Endodermal cell (in vitro differentiated cells): ENCODE measurements at regions not wholly inside any gene's neighbourhood (a gene's known extent, or its start where the extent isn't known, plus 50 kb on each side); places are given as distances from the start of the nearest gene placed in this dataset.
"Not testable (repeated sequence)": the region's sequence is repeated elsewhere in the genome, so short reads cannot be mapped to it uniquely, and the experiment has no call there.

ENCODE experiments used
- DNase-seq: peaks from one replicate; pipeline ENCODE4 v3.0.0-alpha.2; 2017
- H3K27ac ChIP-seq: 2 replicates; pipeline ENCODE4 v1.5.1; 2013; ENCODE audit warnings: mild to moderate bottlenecking, low read depth, low read length, moderate library complexity
- H3K27me3 ChIP-seq: 2 replicates; pipeline ENCODE4 v1.6.1; 2013; ENCODE audit warnings: mild to moderate bottlenecking, low read length, moderate library complexity; ENCODE audit not compliant: insufficient read depth, control insufficient read depth, poor library complexity, severe bottlenecking
- H3K36me3 ChIP-seq: 2 replicates; pipeline ENCODE4 v1.7.0; 2013; ENCODE audit warnings: mild to moderate bottlenecking, low read length, moderate library complexity; ENCODE audit not compliant: control insufficient read depth, insufficient read depth
- H3K4me1 ChIP-seq: one replicate; pipeline ENCODE4 v1.7.0; 2013; ENCODE audit warnings: low read length; ENCODE audit not compliant: control insufficient read depth, insufficient read depth
- H3K4me3 ChIP-seq: 2 replicates; pipeline ENCODE4 v1.5.1; 2013; ENCODE audit warnings: mild to moderate bottlenecking, low read length, moderate library complexity
- H3K9ac ChIP-seq: 2 replicates; pipeline ENCODE4 v1.6.1; 2013; ENCODE audit warnings: mild to moderate bottlenecking, low read length, moderate library complexity; ENCODE audit not compliant: poor library complexity, severe bottlenecking; ENCODE audit errors: extremely low read depth
- H3K9me3 ChIP-seq: 2 replicates; pipeline ENCODE4 v1.6.1; 2013; ENCODE audit warnings: mild to moderate bottlenecking, low read length, moderate library complexity; ENCODE audit not compliant: control insufficient read depth
- H3K27ac Mint-ChIP-seq: 2 replicates; pipeline ENCODE4 v1.8.0; 2020; ENCODE audit warnings: mixed read lengths
- H3K27me3 Mint-ChIP-seq: 2 replicates; pipeline ENCODE4 v1.8.0; 2021; ENCODE audit warnings: mild to moderate bottlenecking, mixed read lengths; ENCODE audit not compliant: insufficient read depth
- H3K36me3 Mint-ChIP-seq: 2 replicates; pipeline ENCODE4 v1.8.0; 2020; ENCODE audit warnings: low read depth, mixed read lengths
- H3K4me1 Mint-ChIP-seq: 2 replicates; pipeline ENCODE4 v1.8.0; 2020; ENCODE audit warnings: mixed read lengths
- H3K4me3 Mint-ChIP-seq: 2 replicates; pipeline ENCODE4 v1.8.0; 2020; ENCODE audit warnings: mild to moderate bottlenecking, moderate library complexity, mixed read lengths
- H3K9me3 Mint-ChIP-seq: 2 replicates; pipeline ENCODE4 v1.8.0; 2020; ENCODE audit warnings: mild to moderate bottlenecking, mixed read lengths
- WGBS, 2 experiments: methylation state at CpG; one replicate each; pipeline versions ENCODE4 v1.1.5 to v1.1.7; 2013; ENCODE audit warnings: missing lambda C conversion rate in 2 of 2, mixed read lengths in 1 of 2; ENCODE audit not compliant: insufficient coverage in 1 of 2, insufficient read length in 1 of 2; 5-methylcytosine and 5-hydroxymethylcytosine counted together
- TF ChIP-seq, protein P1 (sequence below): fragments of 200-600 bp; sonication (generic); conservative IDR thresholded peaks from 2 replicates; pipeline ENCODE4 v1.5.0; 2021; ENCODE audit warnings: antibody characterized with exemption, mild to moderate bottlenecking

- Mint-ChIP-seq H3K27ac (no peak overlapping the region), H3K36me3 (no peaks in the 10 kb centered on the region), H3K9me3 (no peaks in the 10 kb centered on the region), H3K4me1 (no peaks in the 10 kb centered on the region), H3K27me3 (no peaks in the 10 kb centered on the region), H3K4me3 (no peak overlapping the region)
- Histone ChIP-seq H3K9me3 (no peaks in the 10 kb centered on the region), H3K27me3 (no peaks in the 10 kb centered on the region), H3K36me3 (no peaks in the 10 kb centered on the region), H3K4me1 (no peaks in the 10 kb centered on the region), H3K4me3 (no peak overlapping the region), H3K9ac (no peak overlapping the region), H3K27ac (no peak overlapping the region)
- 89 to 91% methylated on average over 6 to 12 of the region's 12 CpGs for WGBS, 2 experiments
- no peak for DNase-seq
- TF ChIP-seq, protein P1, sequence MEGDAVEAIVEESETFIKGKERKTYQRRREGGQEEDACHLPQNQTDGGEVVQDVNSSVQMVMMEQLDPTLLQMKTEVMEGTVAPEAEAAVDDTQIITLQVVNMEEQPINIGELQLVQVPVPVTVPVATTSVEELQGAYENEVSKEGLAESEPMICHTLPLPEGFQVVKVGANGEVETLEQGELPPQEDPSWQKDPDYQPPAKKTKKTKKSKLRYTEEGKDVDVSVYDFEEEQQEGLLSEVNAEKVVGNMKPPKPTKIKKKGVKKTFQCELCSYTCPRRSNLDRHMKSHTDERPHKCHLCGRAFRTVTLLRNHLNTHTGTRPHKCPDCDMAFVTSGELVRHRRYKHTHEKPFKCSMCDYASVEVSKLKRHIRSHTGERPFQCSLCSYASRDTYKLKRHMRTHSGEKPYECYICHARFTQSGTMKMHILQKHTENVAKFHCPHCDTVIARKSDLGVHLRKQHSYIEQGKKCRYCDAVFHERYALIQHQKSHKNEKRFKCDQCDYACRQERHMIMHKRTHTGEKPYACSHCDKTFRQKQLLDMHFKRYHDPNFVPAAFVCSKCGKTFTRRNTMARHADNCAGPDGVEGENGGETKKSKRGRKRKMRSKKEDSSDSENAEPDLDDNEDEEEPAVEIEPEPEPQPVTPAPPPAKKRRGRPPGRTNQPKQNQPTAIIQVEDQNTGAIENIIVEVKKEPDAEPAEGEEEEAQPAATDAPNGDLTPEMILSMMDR: no peak
Measured at GRCh38 chr1:235052067-235053008, 76.3 kb downstream of the TOMM20 start.

DNA sequence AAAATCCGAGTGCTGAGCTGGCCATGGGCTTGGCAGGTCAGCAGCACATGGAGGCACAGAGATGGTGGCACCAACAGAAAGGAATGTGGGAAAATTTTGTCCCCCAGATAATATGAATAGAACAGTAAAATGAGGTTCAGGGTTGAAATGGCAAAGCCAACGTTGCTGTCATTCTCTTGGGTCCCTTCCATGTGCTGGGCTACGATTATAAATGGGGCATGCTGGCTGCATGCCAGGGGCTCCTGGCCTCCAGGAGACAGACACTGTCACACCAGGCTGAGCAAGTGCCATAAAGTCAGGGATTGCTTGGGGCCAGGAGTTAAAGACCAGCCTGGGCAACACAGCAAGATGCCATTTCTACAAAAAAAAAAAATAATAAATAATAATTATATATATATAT lies 77.1 kb downstream of the TOMM20 start:
- 70 to 83% methylated on average over 2 to 3 of the region's 3 CpGs for WGBS, 2 experiments
- Histone ChIP-seq H3K9ac (no peak overlapping the region), H3K27ac (no peak overlapping the region), H3K27me3 (no peaks in the 10 kb centered on the region), H3K36me3 (no peaks in the 10 kb centered on the region), H3K4me3 (no peak overlapping the region), H3K9me3 (no peaks in the 10 kb centered on the region), H3K4me1 (no peaks in the 10 kb centered on the region)
- no peak for DNase-seq
- Mint-ChIP-seq H3K4me1 (no peaks in the 10 kb centered on the region), H3K36me3 (no peaks in the 10 kb centered on the region), H3K27me3 (no peaks in the 10 kb centered on the region), H3K9me3 (no peaks in the 10 kb centered on the region), H3K4me3 (no peak overlapping the region), H3K27ac (no peak overlapping the region)
- TF ChIP-seq, protein P1: no peak

DNA sequence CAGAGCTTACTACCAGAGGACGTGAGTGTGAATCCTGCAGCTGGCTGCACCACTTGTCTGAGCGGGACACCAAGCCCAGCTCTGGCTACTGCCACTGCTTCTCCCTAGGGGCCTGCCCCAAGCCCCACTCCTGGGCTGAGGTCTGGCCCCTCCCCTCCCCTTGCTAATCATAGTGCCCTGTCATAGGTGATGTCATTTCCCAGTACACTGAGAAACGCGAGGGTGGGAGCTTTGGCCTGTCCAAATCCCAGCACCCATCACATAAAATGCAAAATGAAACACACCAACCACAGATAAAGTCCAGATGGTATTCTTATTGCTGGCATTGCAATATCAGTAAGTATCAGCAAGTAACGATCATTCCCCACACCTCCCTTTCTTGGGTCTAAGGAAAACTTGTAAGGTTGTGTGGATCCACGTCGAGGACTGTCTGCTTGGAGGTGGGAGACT lies 77.7 kb downstream of the TOMM20 start:
- DNase-seq: no peak
- Histone ChIP-seq H3K27me3 (no peaks in the 10 kb centered on the region), H3K9ac (no peak overlapping the region), H3K9me3 (no peaks in the 10 kb centered on the region), H3K27ac (no peak overlapping the region), H3K36me3 (no peaks in the 10 kb centered on the region), H3K4me3 (no peak overlapping the region), H3K4me1 (no peaks in the 10 kb centered on the region)
- WGBS, 2 experiments: 60 to 83% methylated on average over 2 to 7 of the region's 7 CpGs
- Mint-ChIP-seq H3K27ac (no peak overlapping the region), H3K9me3 (no peaks in the 10 kb centered on the region), H3K4me3 (no peak overlapping the region), H3K27me3 (no peaks in the 10 kb centered on the region), H3K4me1 (no peaks in the 10 kb centered on the region), H3K36me3 (no peaks in the 10 kb centered on the region)
- TF ChIP-seq, protein P1: no peak

DNA sequence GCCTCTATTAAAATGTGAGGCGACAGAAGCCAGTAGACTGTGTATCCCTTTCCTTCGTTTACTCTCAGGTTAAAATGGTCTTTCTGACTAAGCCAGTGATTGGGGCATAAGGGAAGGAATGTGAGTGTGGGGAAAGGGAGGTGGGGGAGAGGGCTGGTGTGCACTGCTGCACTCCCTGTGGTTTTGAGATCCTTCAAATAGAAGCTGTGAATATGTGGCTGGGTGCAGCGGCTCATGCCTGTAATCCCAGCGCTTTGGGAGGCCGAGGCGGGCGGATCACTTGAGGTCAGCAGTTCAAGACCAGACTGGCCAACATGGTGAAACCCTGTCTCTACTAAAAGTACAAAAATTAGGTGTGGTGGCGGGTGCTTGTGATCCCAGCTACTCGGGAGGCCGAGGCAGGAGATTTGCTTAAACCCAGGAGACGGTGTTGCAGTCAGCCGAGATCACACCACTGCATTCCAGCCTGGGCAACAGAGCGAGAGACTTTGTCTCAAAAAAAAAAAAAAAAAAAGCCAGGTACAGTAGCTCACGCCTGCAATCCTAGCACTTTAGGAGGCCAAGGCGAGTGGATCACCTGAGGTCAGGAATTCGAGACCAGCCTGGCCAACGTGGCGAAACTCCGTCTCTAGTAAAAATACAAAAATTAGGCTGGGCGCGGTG lies 78.8 kb downstream of the TOMM20 start:
- H3K9me3 ChIP-seq, H3K36me3 Mint-ChIP-seq, H3K4me1 ChIP-seq, DNase-seq, H3K9ac ChIP-seq, H3K27me3 Mint-ChIP-seq, H3K4me3 Mint-ChIP-seq, H3K27ac Mint-ChIP-seq, H3K27ac ChIP-seq, H3K9me3 Mint-ChIP-seq, H3K36me3 ChIP-seq, H3K27me3 ChIP-seq, H3K4me3 ChIP-seq, H3K4me1 Mint-ChIP-seq: not testable (repeated sequence)
- 83 to 94% methylated on average over 12 to 21 of the region's 21 CpGs for WGBS, 2 experiments
